ENCODE measurements at regions not wholly inside any gene's neighbourhood (a gene's known extent, or its start where the extent isn't known, plus 50 kb on each side); places are given as distances from the start of the nearest gene placed in this dataset.
A peak's percentile ranks its signal among the peaks of the same experiment; 100 is the strongest.
"Not testable (repeated sequence)": the region's sequence is repeated elsewhere in the genome, so short reads cannot be mapped to it uniquely, and the experiment has no call there.

GRCh38 chr20:6298049-6298448, 175.2 kb upstream of the FERMT1 start:
- DNase-seq: no peak

- no peak for DNase-seq
Measured at GRCh38 chr20:6295867-6296256, 173.0 kb upstream of the FERMT1 start.

- DNase-seq: no peak
Measured at GRCh38 chr20:6295127-6295866, 172.5 kb upstream of the FERMT1 start.

DNA sequence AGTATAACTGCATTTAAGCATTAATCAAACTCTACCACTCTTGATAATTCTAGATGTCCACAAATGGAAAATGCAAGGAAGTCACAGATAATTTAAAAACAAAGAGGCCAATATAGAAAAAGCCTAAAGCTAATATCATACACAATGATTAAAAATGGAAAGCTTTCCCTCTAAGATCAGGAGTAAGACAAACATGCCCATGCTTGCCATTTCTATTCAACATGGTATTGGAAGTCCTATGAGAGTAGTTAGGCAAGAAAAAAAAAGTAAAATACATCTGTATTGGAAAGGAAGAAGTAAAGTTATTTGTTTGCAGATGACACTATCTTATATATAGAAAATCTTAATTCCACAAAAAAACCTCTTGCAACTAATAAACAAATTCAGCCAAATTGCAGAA, 164.6 kb upstream of the FERMT1 start:
- DNase-seq: no peak

GRCh38 chr20:6282642-6283041, 159.8 kb upstream of the FERMT1 start:
- no peak for DNase-seq

DNA sequence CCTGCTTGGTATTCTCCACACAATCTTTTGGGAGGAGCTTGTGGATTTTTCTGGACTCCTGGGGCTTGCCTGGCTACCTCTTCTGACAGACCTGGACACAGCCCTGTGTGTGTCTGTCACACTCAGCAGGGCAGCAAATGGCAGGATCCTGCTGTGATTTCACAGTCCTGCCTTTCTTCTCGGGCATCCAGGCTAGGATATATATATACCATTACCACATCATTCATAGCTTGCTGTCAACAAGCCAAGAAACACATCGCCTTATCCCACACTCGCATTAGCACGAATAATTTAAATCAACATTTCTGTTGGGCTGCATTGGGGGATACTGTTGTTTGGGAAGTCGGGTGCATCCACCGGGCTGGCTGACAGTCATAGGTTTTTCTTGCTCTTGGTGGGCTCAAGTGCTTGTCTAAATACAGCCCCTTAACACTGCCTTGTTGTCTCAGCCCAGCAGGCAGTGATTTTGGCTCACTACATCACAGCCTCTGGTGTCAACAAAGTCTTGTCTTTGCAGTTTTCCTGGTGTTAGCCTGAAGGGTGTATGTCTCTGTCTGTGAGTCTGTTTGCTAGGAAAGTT, 154.9 kb upstream of the FERMT1 start:
- peak; percentile 32 for DNase-seq

DNA sequence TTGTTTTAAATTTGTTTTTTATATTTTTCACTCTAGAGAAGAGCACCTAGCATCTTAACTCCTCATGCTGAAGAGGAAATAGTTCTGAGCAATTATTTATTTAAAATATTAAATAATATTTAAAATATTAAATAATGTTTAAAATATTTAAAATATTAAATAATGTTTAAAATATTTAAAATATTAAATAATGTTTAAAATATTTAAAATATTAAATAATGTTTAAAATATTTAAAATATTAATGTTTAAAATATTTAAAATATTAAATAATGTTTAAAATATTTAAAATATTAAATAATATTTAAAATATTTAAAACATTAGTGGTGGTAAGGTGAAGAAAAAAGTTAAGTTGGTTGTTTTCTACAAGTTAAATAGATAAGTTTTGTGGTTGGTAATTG, 147.6 kb upstream of the FERMT1 start:
- DNase-seq: not testable (repeated sequence)

- no peak for DNase-seq
Measured at GRCh38 chr20:6269168-6269873, 146.5 kb upstream of the FERMT1 start.

DNA sequence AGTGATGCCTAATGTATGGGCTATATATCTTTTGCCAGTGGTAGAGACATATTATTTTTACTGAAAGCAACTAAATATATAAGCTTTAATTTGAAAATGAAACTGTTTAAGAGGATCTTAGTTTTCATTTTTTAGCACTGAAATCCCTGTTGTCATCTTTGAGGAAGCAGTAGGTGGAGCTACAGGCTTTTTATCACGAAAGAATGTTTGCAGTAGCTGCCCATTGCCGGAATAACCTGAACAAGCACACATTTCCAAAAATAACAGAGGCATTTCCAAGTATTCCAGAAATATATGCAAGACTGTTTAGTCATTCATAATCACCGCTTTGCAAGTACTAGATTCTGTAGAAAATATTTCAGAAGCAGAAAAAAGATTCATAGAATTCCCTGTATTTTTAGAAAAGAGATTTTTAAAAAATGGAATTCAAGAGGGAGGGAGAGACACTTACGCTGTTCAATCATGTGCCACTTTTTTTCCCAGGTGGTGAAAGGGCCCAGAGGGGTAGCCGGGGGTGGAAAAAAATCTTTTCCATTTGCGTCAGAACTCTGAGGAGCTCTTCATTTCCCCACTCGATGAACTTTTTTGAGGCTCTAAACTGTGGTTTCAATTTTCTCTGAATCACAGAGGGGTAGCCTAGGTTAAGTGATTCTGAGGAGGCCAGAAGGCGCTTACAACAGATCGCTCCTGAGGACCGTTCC, 142.5 kb upstream of the FERMT1 start:
- peak; percentile 3 for DNase-seq

GRCh38 chr20:6253396-6253795, 130.6 kb upstream of the FERMT1 start:
- DNase-seq: no peak

DNA sequence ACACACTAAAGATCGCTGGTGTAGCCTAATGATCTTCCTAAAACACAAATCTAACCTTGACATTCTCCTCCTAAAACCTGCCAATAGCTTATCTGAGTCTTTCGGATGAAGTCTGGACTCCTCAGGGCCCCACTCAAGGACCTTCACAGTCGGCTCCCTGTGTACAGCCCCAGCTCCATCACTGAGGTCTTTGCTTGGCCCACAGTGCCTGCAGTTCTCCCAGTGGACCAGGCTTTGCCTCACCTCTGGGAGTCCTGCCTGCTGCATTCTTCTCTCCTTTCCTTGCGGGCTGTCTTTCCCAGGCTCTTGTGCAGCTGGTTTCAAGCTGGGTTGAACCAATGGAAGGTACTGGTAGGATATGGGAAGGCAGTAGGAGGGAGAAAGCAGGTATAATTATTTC, 122.6 kb upstream of the FERMT1 start:
- DNase-seq: no peak

GRCh38 chr20:6241591-6241990, 118.8 kb upstream of the FERMT1 start:
- DNase-seq: no peak

- no peak for DNase-seq
Measured at GRCh38 chr20:6240059-6240458, 117.2 kb upstream of the FERMT1 start.

GRCh38 chr20:6238421-6238820, 115.6 kb upstream of the FERMT1 start:
- DNase-seq: no peak

DNA sequence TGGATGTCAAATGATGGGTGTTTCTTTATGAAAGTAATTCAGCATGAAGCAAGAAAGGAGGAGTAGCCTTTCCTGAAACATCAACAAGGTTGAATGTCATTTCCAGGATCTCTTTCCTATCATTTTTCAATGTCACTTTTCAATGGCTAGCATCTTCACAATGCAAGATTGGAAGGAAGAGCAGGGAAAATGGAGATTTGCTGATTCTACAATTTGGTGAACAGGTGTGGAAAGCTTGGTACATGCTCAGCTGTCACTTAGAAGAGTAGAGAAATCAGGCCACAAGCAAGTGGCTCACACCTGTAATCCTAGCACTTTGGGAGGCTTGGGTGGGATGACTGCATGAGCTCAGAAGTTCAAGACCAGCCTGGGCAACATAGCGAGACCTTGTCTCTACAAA, 112.7 kb upstream of the FERMT1 start:
- no peak for DNase-seq

- DNase-seq: no peak
Measured at GRCh38 chr20:6232436-6232835, 109.6 kb upstream of the FERMT1 start.

DNA sequence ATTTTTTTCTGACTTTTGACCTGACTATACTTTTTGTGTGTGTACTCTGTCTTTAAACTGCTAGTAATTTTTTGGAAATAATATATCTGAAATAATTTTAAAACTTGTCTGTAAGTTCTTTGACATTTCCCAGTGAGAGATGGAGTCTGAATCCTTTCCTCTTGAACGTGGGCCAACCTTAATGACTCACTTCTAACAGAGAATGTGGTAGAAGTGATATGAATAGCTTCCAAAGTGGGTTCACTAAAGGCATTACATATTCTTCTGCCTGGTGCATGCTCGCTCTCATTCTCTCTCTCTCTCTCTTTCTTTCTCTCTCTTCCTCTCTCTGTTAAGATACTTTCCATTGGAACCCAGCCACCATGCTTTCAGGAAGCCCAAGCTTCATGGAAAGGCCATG, 108.7 kb upstream of the FERMT1 start:
- DNase-seq: no peak

GRCh38 chr20:6228302-6228843, 105.5 kb upstream of the FERMT1 start:
- DNase-seq: no peak

DNA sequence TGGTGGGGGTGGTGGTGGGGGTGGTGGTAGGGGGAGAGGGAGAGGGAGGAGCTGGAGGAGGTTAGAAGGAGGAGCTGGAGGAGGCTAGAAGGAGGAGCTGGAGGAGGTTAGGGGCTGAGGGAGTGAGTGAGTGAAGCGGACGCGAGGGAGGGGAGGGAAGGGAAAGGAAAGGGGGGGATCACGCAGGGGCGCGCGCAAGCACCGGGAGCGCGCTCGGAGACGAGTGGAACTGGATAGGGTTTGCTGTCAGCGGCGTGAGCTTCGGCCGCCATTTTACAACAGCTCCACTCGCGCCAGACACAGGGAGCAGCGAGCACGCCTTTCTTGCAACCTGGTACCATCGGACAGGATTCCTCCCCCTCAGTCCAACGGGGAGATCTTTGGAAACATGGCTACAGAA, 90.5 kb upstream of the FERMT1 start:
- no peak for DNase-seq

GRCh38 chr20:6212903-6213302, 90.1 kb upstream of the FERMT1 start:
- no peak for DNase-seq

DNA sequence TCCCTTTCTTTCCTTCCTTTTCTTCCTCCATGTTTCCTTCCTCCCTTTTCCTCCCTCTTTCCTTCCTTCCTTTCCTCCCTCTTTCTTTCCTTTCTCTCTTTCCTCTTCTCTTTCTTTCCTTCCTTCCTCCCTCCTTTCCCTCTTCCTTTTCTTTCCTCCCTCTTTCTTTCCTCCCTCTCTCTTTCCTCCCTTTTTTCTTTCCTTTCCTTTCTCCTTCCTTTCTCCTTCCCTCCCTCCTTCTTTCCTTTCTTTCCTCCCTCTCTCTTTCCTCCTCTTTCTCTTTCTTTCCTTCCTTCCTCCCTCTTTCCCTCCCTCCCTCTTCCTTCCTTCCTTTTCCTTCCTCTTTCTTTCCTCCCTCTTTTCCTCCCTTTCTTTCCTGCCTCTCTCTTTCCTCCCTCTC, 86.3 kb upstream of the FERMT1 start:
- no peak for DNase-seq

DNA sequence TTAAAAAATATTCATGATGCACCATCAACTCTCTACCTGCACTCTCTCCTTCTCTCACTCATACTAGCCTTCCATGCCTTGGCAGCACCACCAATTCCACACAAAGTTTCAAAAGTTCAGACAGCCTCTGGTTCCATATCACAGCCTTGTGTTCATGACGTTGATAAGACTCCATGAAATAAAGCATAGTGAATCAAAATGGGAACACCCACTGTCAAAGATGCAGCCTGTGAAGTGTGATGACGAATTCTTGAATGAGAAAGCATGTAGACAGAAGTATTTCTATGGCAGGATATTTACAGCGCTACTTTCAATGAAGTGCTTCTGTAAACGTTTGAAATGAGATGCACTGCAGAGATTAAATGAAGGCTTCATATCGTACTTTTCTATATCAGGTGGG, 77.3 kb upstream of the FERMT1 start:
- DNase-seq: no peak

DNA sequence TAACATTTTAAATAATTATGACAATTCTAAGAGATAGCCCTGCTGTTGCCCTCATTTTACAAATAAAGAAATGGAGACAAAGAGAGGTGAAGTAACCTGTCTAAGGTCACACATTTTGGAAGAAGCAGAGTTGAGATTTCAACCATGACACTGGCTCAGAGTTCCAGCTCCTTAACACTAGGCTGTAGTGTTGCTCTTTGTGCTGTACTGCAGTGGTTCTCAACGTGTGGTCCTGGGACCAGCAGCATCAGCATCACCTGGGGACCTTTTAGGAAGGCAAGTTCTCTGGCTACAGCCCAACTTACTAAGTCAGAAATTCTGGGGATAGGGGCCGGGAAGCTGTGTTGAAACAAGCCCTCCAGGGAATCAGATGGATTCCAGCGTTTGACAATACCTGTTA, 62.4 kb upstream of the FERMT1 start:
- no peak for DNase-seq

DNA sequence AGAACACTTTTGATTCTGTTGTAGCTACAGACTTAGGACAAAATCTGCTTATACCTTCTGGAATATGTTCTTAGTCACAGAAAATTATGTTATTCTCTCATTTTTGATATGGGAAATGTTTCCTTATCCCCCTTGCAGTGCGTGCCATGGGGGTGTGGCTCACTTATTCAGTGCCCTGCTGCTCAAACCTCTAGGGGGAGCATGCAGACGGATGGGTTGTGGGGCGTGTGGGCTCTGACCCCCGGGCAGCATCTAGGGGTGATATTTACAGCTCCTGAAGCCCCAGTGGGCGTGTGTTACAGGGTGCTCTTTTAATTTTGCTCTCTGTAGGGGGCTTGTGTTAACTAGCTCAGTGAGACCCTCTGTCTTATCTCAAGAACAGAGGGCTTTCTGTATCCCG, 61.3 kb upstream of the FERMT1 start:
- DNase-seq: no peak

Measured in NCI-H1092 (cell line).